ENCODE measurements at regions not wholly inside any gene's neighbourhood (a gene's known extent, or its start where the extent isn't known, plus 50 kb on each side); places are given as distances from the start of the nearest gene placed in this dataset. TPM values are rescaled to one million over a fixed set of nuclear protein-coding genes. Genes with fewer than 3 reads are reported as not detected.
"Not testable (repeated sequence)": the region's sequence is repeated elsewhere in the genome, so short reads cannot be mapped to it uniquely, and the experiment has no call there.

DNA sequence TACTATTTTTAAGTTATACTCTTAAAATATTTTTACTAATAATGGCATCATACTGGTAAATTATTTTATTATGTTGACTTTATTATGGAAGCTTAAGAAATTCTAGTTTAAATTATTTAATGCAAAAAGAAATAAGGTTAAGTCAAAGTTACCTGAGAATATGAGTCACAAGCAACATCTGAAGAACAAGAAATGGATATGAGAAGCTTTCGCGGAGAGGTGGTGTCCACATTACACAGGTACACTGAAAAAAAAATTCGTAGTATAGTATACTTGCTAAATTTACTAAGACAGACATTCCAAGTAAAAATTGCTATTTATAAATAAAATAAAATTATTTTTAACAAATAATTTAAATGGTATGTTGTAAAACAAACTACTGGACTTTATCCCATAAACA, 143.8 kb downstream of the AVL9 start:
- Histone ChIP-seq H3K4me1 (no peaks in the 10 kb centered on the region), H3K36me3 (peaks cover 10% of the 10 kb centered on the region), H3K27me3 (ENCODE audit: low read depth) (no peaks in the 10 kb centered on the region), H3K27ac (replicated peaks) (no peak overlapping the region), H3K9me3 (replicated peaks) (peaks cover 6% of the 10 kb centered on the region), H3K4me3 (no peak overlapping the region)
- TF ChIP-seq, protein P1, sequence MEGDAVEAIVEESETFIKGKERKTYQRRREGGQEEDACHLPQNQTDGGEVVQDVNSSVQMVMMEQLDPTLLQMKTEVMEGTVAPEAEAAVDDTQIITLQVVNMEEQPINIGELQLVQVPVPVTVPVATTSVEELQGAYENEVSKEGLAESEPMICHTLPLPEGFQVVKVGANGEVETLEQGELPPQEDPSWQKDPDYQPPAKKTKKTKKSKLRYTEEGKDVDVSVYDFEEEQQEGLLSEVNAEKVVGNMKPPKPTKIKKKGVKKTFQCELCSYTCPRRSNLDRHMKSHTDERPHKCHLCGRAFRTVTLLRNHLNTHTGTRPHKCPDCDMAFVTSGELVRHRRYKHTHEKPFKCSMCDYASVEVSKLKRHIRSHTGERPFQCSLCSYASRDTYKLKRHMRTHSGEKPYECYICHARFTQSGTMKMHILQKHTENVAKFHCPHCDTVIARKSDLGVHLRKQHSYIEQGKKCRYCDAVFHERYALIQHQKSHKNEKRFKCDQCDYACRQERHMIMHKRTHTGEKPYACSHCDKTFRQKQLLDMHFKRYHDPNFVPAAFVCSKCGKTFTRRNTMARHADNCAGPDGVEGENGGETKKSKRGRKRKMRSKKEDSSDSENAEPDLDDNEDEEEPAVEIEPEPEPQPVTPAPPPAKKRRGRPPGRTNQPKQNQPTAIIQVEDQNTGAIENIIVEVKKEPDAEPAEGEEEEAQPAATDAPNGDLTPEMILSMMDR (IDR thresholded peaks at IDR 0.05; ENCODE audit: borderline replicate concordance) = no peak
- no peak for DNase-seq
- intact Hi-C loops (cut with micrococcal nuclease) = no loop called here

GRCh38 chr7:32638479-32639121, 143.3 kb downstream of the AVL9 start:
- intact Hi-C loops (cut with micrococcal nuclease) = not testable (repeated sequence)

More at GRCh38 chr7:32638479-32639121, 143.3 kb downstream of the AVL9 start:
- H3K36me3 ChIP-seq = peaks cover 10% of the 10 kb centered on the region
- not testable (repeated sequence) for H3K9me3 ChIP-seq (replicated peaks); DNase-seq; H3K4me1 ChIP-seq; H3K4me3 ChIP-seq; H3K27me3 ChIP-seq (ENCODE audit: low read depth); H3K27ac ChIP-seq (replicated peaks)

Small RNAs in the stretch of these regions (microRNA-seq; reads per million reads assigned to microRNA genes)
- gene MIR550A2 (not detected), gene MIR550B2 (not detected)

All from left ventricle myocardium inferior (tissue), 1 donor.